ENCODE measurements at regions not wholly inside any gene's neighbourhood (a gene's known extent, or its start where the extent isn't known, plus 50 kb on each side); places are given as distances from the start of the nearest gene placed in this dataset.

- DNase-seq (ENCODE audit: low read depth in 1 of 2, low spot score in 1 of 2), result peak in 1 of 2 donors; percentile 38
- no peak for TF ChIP-seq CTCF (IDR thresholded peaks at IDR 0.05; ENCODE audit: low read depth, low read length)
- Histone ChIP-seq H3K9me3 (ENCODE audit: low read depth) (no peaks in the 10 kb centered on the region), H3K36me3 (no peaks in the 10 kb centered on the region), H3K27me3 (no peaks in the 10 kb centered on the region), H3K4me3 (no peak overlapping the region), H3K4me1 (ENCODE audit: low read depth) (no peaks in the 10 kb centered on the region), H3K27ac (no peak overlapping the region)
Measured at GRCh38 chr7:80039251-80039884, 95.3 kb upstream of the GNAI1 start.

GRCh38 chr7:80037689-80038088 is 96.9 kb upstream of the GNAI1 start:
- Histone ChIP-seq H3K27ac (no peak overlapping the region), H3K36me3 (no peaks in the 10 kb centered on the region), H3K4me3 (no peak overlapping the region), H3K27me3 (no peaks in the 10 kb centered on the region), H3K9me3 (ENCODE audit: low read depth) (no peaks in the 10 kb centered on the region), H3K4me1 (ENCODE audit: low read depth) (no peaks in the 10 kb centered on the region)
- DNase-seq (ENCODE audit: low read depth in 1 of 2, low spot score in 1 of 2), result no peak
- TF ChIP-seq CTCF (IDR thresholded peaks at IDR 0.05; ENCODE audit: low read depth, low read length), result no peak

- no peaks in the 10 kb centered on the region for H3K36me3 ChIP-seq
- TF ChIP-seq CTCF (IDR thresholded peaks at IDR 0.05; ENCODE audit: low read depth, low read length), result no peak
- DNase-seq (ENCODE audit: low read depth in 1 of 2, low spot score in 1 of 2), result no peak
- H3K4me1 ChIP-seq (ENCODE audit: low read depth), result no peaks in the 10 kb centered on the region
- no peaks in the 10 kb centered on the region for H3K27me3 ChIP-seq
- H3K27ac ChIP-seq, result no peak overlapping the region
- H3K9me3 ChIP-seq (ENCODE audit: low read depth), result no peaks in the 10 kb centered on the region
- no peak overlapping the region for H3K4me3 ChIP-seq
Measured at GRCh38 chr7:80036107-80036506, 98.5 kb upstream of the GNAI1 start.

GRCh38 chr7:80028717-80029116 is 105.9 kb upstream of the GNAI1 start:
- no peak overlapping the region for H3K4me3 ChIP-seq
- no peak for TF ChIP-seq CTCF (IDR thresholded peaks at IDR 0.05; ENCODE audit: low read depth, low read length)
- no peaks in the 10 kb centered on the region for H3K36me3 ChIP-seq
- no peaks in the 10 kb centered on the region for H3K9me3 ChIP-seq (ENCODE audit: low read depth)
- H3K27me3 ChIP-seq, result no peaks in the 10 kb centered on the region
- H3K27ac ChIP-seq, result no peak overlapping the region
- no peaks in the 10 kb centered on the region for H3K4me1 ChIP-seq (ENCODE audit: low read depth)
- DNase-seq (ENCODE audit: low read depth in 1 of 2, low spot score in 1 of 2), result no peak

GRCh38 chr7:80027611-80028173 is 106.9 kb upstream of the GNAI1 start:
- H3K4me3 ChIP-seq, result no peak overlapping the region
- no peaks in the 10 kb centered on the region for H3K36me3 ChIP-seq
- no peak overlapping the region for H3K27ac ChIP-seq
- H3K27me3 ChIP-seq, result no peaks in the 10 kb centered on the region
- no peak for TF ChIP-seq CTCF (IDR thresholded peaks at IDR 0.05; ENCODE audit: low read depth, low read length)
- H3K4me1 ChIP-seq (ENCODE audit: low read depth), result no peaks in the 10 kb centered on the region
- DNase-seq (ENCODE audit: low read depth in 1 of 2, low spot score in 1 of 2), result no peak
- H3K9me3 ChIP-seq (ENCODE audit: low read depth), result no peaks in the 10 kb centered on the region

Measured in cardiac muscle cell (in vitro differentiated cells and primary cell).